ENCODE measurements at regions not wholly inside any gene's neighbourhood (a gene's known extent, or its start where the extent isn't known, plus 50 kb on each side); places are given as distances from the start of the nearest gene placed in this dataset.

DNA sequence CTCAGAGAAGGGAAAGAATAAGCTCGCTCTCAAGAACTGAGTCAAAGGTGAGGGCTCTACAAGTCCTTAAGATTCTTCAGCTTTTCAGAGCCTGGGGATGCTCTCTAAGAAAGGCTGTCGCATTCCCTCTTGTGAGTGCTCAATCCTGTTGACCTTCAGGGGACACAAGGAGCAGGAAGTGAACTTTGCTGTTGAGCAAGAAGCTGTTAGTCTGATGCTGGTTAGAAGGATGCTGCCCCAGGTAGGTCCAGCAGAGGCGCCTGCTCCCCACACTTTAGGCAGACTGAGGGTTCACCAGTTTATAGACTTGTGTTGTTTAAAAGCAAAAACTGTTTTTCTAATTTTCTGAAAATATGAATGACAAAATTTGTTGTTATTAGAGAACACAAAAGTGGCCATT lies 125.4 kb upstream of the SPOCK3 start:
- H3K79me1 ChIP-seq (replicated peaks; ENCODE audit: low read length, poor library complexity, severe bottlenecking) = no peaks in the 10 kb centered on the region

DNA sequence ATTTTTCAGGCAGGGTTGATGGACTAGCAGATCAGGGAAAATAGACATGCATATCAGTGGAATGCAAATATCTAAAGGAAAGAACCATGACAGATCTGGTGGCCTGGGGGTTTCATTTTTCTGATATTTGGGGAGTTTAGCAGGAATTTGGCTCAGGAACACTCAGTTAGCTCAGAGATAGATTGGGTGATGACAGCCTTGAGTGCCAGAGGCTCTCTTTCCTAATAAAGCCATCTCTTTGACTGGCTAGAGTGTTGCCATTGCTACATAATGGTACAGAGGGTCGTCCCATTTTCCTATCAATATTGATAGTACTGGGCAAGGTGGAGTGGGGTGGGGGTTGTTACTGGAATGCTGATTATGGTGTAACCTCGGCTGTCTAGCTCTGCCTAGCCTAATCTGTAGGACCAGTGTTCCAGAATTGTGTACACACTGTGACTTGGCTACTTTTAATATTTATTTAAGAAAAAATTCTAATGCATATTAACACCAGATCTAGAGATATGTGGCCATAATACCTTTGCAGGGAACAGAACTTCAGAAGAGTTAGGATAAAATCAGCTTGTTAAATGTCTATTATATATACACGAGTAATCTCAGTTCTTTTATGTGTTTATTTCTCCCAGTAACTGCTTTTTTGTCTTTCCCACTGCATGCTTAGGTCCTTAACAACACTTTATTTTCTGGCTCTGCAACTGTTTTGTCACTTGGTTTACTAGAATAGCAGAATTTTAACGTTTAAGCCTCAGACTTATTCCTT lies 145.0 kb upstream of the SPOCK3 start:
- Histone ChIP-seq H3K36me3 (ENCODE audit: control insufficient read depth in 1 of 2, insufficient read depth in 2 of 2, low read depth in 1 of 2, low read length in 2 of 2) (no peaks in the 10 kb centered on the region), H3K9ac (ENCODE audit: low read length) (no peak overlapping the region), H3K4me3 (ENCODE audit: insufficient read depth in 1 of 2, low read depth in 1 of 2, low read length in 2 of 2) (no peak overlapping the region), H4K8ac (ENCODE audit: low read length) (no peak overlapping the region), H3K27ac (ENCODE audit: low read length, poor library complexity, severe bottlenecking) (no peak overlapping the region), H2BK15ac (ENCODE audit: low read depth, poor library complexity, severe bottlenecking) (no peak overlapping the region), H3K4ac (ENCODE audit: low read depth in 1 of 2, low read length in 2 of 2) (no peak overlapping the region), H3K79me1 (replicated peaks; ENCODE audit: low read length, poor library complexity, severe bottlenecking) (no peaks in the 10 kb centered on the region), H2AK5ac (ENCODE audit: low read length, severe bottlenecking) (no peak overlapping the region), H2BK120ac (ENCODE audit: low read depth, low read length) (no peak overlapping the region), H3K27me3 (ENCODE audit: control insufficient read depth in 1 of 2, insufficient read depth in 1 of 2, low read length in 2 of 2) (no peaks in the 10 kb centered on the region), H2AFZ (ENCODE audit: low read depth, low read length) (no peak overlapping the region), H2BK12ac (ENCODE audit: low read length in 2 of 2) (no peak overlapping the region), H3K4me1 (ENCODE audit: control insufficient read depth, insufficient read depth, low read depth, low read length) (no peaks in the 10 kb centered on the region), H3K23ac (ENCODE audit: low read length in 2 of 2) (no peak overlapping the region), H3K4me2 (ENCODE audit: low read length, poor library complexity, severe bottlenecking) (no peak overlapping the region), H4K91ac (ENCODE audit: low read length) (no peak overlapping the region), H3K14ac (ENCODE audit: low read length in 2 of 2) (no peak overlapping the region), H2BK5ac (ENCODE audit: low read depth, low read length, poor library complexity, severe bottlenecking) (no peak overlapping the region), H3K9me3 (ENCODE audit: control insufficient read depth, low read length) (peaks cover 4% of the 10 kb centered on the region), H3K18ac (ENCODE audit: low read depth in 1 of 2, low read length in 2 of 2) (no peak overlapping the region)
- 49% methylated on average over 3 of the region's 4 CpGs for WGBS
- DNase-seq = no peak

More for the DNA sequence above, 125.4 kb upstream of the SPOCK3 start:
- Histone ChIP-seq H3K23ac (ENCODE audit: low read length in 2 of 2) (no peak overlapping the region), H3K9ac (ENCODE audit: low read length) (no peak overlapping the region), H3K4me1 (ENCODE audit: control insufficient read depth, insufficient read depth, low read depth, low read length) (no peaks in the 10 kb centered on the region), H3K4ac (ENCODE audit: low read depth in 1 of 2, low read length in 2 of 2) (no peak overlapping the region), H3K9me3 (ENCODE audit: control insufficient read depth, low read length) (no peaks in the 10 kb centered on the region), H3K18ac (ENCODE audit: low read depth in 1 of 2, low read length in 2 of 2) (no peak overlapping the region), H2BK120ac (ENCODE audit: low read depth, low read length) (no peak overlapping the region), H2BK15ac (ENCODE audit: low read depth, poor library complexity, severe bottlenecking) (no peak overlapping the region), H2AK5ac (ENCODE audit: low read length, severe bottlenecking) (no peak overlapping the region), H2BK12ac (ENCODE audit: low read length in 2 of 2) (no peak overlapping the region), H4K91ac (ENCODE audit: low read length) (no peak overlapping the region), H3K36me3 (ENCODE audit: control insufficient read depth in 1 of 2, insufficient read depth in 2 of 2, low read depth in 1 of 2, low read length in 2 of 2) (no peaks in the 10 kb centered on the region), H2BK5ac (ENCODE audit: low read depth, low read length, poor library complexity, severe bottlenecking) (no peak overlapping the region), H3K14ac (ENCODE audit: low read length in 2 of 2) (no peak overlapping the region), H3K27ac (ENCODE audit: low read length, poor library complexity, severe bottlenecking) (no peak overlapping the region), H3K4me2 (ENCODE audit: low read length, poor library complexity, severe bottlenecking) (no peak overlapping the region), H3K27me3 (ENCODE audit: control insufficient read depth in 1 of 2, insufficient read depth in 1 of 2, low read length in 2 of 2) (no peaks in the 10 kb centered on the region), H4K8ac (ENCODE audit: low read length) (no peak overlapping the region), H2AFZ (ENCODE audit: low read depth, low read length) (no peak overlapping the region), H3K4me3 (ENCODE audit: insufficient read depth in 1 of 2, low read depth in 1 of 2, low read length in 2 of 2) (no peak overlapping the region)
- 42% methylated on average over 3 of the region's 3 CpGs for WGBS
- no peak for DNase-seq

DNA sequence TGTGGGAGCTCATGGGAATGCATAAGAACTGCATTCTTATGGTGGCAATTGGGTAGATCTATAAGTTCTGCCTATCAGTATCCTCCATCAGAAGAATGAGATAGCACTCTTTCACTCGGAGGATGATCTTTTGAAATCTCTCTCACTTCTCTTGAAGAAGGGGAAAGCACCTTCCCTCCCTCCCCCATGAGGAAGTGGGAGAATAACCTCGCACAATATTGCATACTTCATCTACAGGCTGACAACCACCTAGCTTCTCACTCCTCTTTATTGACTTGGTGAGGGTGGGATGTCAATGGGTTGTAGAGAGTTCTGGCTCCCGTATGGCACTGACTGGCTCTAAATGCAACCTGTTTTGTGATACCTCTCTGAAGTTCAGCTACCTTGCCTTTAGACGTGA lies 146.7 kb upstream of the SPOCK3 start:
- no peaks in the 10 kb centered on the region for H3K27me3 ChIP-seq (ENCODE audit: control insufficient read depth in 1 of 2, insufficient read depth in 1 of 2, low read length in 2 of 2)
- H3K4me1 ChIP-seq (ENCODE audit: control insufficient read depth, insufficient read depth, low read depth, low read length) = no peaks in the 10 kb centered on the region
- H3K4me2 ChIP-seq (ENCODE audit: low read length, poor library complexity, severe bottlenecking) = no peak overlapping the region
- no peak overlapping the region for H2AK5ac ChIP-seq (ENCODE audit: low read length, severe bottlenecking)
- H2BK5ac ChIP-seq (ENCODE audit: low read depth, low read length, poor library complexity, severe bottlenecking) = no peak overlapping the region
- H3K4me3 ChIP-seq (ENCODE audit: insufficient read depth in 1 of 2, low read depth in 1 of 2, low read length in 2 of 2) = no peak overlapping the region
- no peak overlapping the region for H3K27ac ChIP-seq (ENCODE audit: low read length, poor library complexity, severe bottlenecking)
- no peak overlapping the region for H2AFZ ChIP-seq (ENCODE audit: low read depth, low read length)
- H4K8ac ChIP-seq (ENCODE audit: low read length) = no peak overlapping the region
- H3K9ac ChIP-seq (ENCODE audit: low read length) = no peak overlapping the region
- H3K4ac ChIP-seq (ENCODE audit: low read depth in 1 of 2, low read length in 2 of 2) = no peak overlapping the region
- H3K18ac ChIP-seq (ENCODE audit: low read depth in 1 of 2, low read length in 2 of 2) = no peak overlapping the region
- no peaks in the 10 kb centered on the region for H3K79me1 ChIP-seq (replicated peaks; ENCODE audit: low read length, poor library complexity, severe bottlenecking)
- 77% methylated on average over 3 of the region's 4 CpGs for WGBS
- no peak overlapping the region for H3K23ac ChIP-seq (ENCODE audit: low read length in 2 of 2)
- no peak overlapping the region for H2BK120ac ChIP-seq (ENCODE audit: low read depth, low read length)
- no peak overlapping the region for H3K14ac ChIP-seq (ENCODE audit: low read length in 2 of 2)
- H4K91ac ChIP-seq (ENCODE audit: low read length) = no peak overlapping the region
- no peak overlapping the region for H2BK12ac ChIP-seq (ENCODE audit: low read length in 2 of 2)
- no peaks in the 10 kb centered on the region for H3K36me3 ChIP-seq (ENCODE audit: control insufficient read depth in 1 of 2, insufficient read depth in 2 of 2, low read depth in 1 of 2, low read length in 2 of 2)
- H2BK15ac ChIP-seq (ENCODE audit: low read depth, poor library complexity, severe bottlenecking) = no peak overlapping the region
- peaks cover 7% of the 10 kb centered on the region for H3K9me3 ChIP-seq (ENCODE audit: control insufficient read depth, low read length)
- DNase-seq = no peak

DNA sequence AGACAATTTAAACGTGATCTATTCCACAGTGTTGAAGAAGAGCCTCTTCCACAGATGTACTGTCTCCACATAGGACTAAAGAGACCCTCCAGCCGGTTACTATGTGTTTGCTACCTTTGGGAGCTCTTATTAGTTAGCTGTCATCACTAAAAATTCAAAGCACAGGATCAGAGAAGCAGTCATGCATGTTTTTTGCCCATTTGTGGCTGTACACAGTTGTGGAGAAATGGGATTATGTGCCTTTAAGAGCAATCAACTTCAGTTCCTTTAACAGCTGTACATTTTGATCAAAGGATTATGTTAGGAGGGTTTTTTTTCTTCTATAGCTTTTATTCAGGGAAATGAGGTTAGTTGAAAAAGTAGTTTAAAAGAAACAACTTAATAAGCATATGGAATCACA lies 149.0 kb upstream of the SPOCK3 start:
- H4K8ac ChIP-seq (ENCODE audit: low read length) = no peak overlapping the region
- H3K4me3 ChIP-seq (ENCODE audit: insufficient read depth in 1 of 2, low read depth in 1 of 2, low read length in 2 of 2) = no peak overlapping the region
- H3K14ac ChIP-seq (ENCODE audit: low read length in 2 of 2) = no peak overlapping the region
- no peak overlapping the region for H2AFZ ChIP-seq (ENCODE audit: low read depth, low read length)
- no peak overlapping the region for H2AK5ac ChIP-seq (ENCODE audit: low read length, severe bottlenecking)
- no peak for DNase-seq
- WGBS = 67% methylated on average over 2 of the region's 2 CpGs
- H2BK5ac ChIP-seq (ENCODE audit: low read depth, low read length, poor library complexity, severe bottlenecking) = no peak overlapping the region
- no peak overlapping the region for H3K27ac ChIP-seq (ENCODE audit: low read length, poor library complexity, severe bottlenecking)
- H3K36me3 ChIP-seq (ENCODE audit: control insufficient read depth in 1 of 2, insufficient read depth in 2 of 2, low read depth in 1 of 2, low read length in 2 of 2) = no peaks in the 10 kb centered on the region
- no peak overlapping the region for H3K4ac ChIP-seq (ENCODE audit: low read depth in 1 of 2, low read length in 2 of 2)
- H2BK120ac ChIP-seq (ENCODE audit: low read depth, low read length) = no peak overlapping the region
- H3K9ac ChIP-seq (ENCODE audit: low read length) = no peak overlapping the region
- H3K23ac ChIP-seq (ENCODE audit: low read length in 2 of 2) = no peak overlapping the region
- no peak overlapping the region for H3K4me2 ChIP-seq (ENCODE audit: low read length, poor library complexity, severe bottlenecking)
- no peaks in the 10 kb centered on the region for H3K79me1 ChIP-seq (replicated peaks; ENCODE audit: low read length, poor library complexity, severe bottlenecking)
- H3K18ac ChIP-seq (ENCODE audit: low read depth in 1 of 2, low read length in 2 of 2) = no peak overlapping the region
- H2BK15ac ChIP-seq (ENCODE audit: low read depth, poor library complexity, severe bottlenecking) = no peak overlapping the region
- no peak overlapping the region for H4K91ac ChIP-seq (ENCODE audit: low read length)
- no peak overlapping the region for H2BK12ac ChIP-seq (ENCODE audit: low read length in 2 of 2)
- peaks cover 7% of the 10 kb centered on the region for H3K9me3 ChIP-seq (ENCODE audit: control insufficient read depth, low read length)
- H3K4me1 ChIP-seq (ENCODE audit: control insufficient read depth, insufficient read depth, low read depth, low read length) = no peaks in the 10 kb centered on the region
- H3K27me3 ChIP-seq (ENCODE audit: control insufficient read depth in 1 of 2, insufficient read depth in 1 of 2, low read length in 2 of 2) = no peaks in the 10 kb centered on the region
